ENCODE measurements at regions not wholly inside any gene's neighbourhood (a gene's known extent, or its start where the extent isn't known, plus 50 kb on each side); places are given as distances from the start of the nearest gene placed in this dataset.

GRCh38 chr3:34807611-34808010 lies 831.7 kb upstream of the ARPP21 start:
- DNase-seq (no peak), ATAC-seq (no peak)

GRCh38 chr3:34808287-34808686 lies 831.0 kb upstream of the ARPP21 start:
- DNase-seq (no peak), ATAC-seq (no peak)

GRCh38 chr3:34828847-34829246 lies 810.5 kb upstream of the ARPP21 start:
- DNase-seq = no peak
- no peak for ATAC-seq

GRCh38 chr3:34832865-34833508 lies 806.3 kb upstream of the ARPP21 start:
- ATAC-seq (no peak), DNase-seq (no peak)

- no peak for ATAC-seq
- DNase-seq = no peak
Observed at GRCh38 chr3:34837848-34838741, 801.2 kb upstream of the ARPP21 start.

- no peak for DNase-seq
- ATAC-seq = no peak
Observed at GRCh38 chr3:34842706-34843480, 796.4 kb upstream of the ARPP21 start.

GRCh38 chr3:34844323-34844620 lies 795.1 kb upstream of the ARPP21 start:
- ATAC-seq (no peak), DNase-seq (no peak)

GRCh38 chr3:34851137-34851536 lies 788.2 kb upstream of the ARPP21 start:
- ATAC-seq = no peak

GRCh38 chr3:34852844-34853439 lies 786.4 kb upstream of the ARPP21 start:
- ATAC-seq (no peak), DNase-seq (no peak)

More at GRCh38 chr3:34851137-34851536, 788.2 kb upstream of the ARPP21 start:
- DNase-seq = no peak

- DNase-seq (no peak), ATAC-seq (no peak)
Observed at GRCh38 chr3:34856081-34856947, 783.0 kb upstream of the ARPP21 start.

- ATAC-seq (no peak), DNase-seq (no peak)
Observed at GRCh38 chr3:34858067-34858660, 781.2 kb upstream of the ARPP21 start.

- ATAC-seq (no peak), DNase-seq (no peak)
Observed at GRCh38 chr3:34859746-34860145, 779.6 kb upstream of the ARPP21 start.

- DNase-seq (no peak), ATAC-seq (no peak)
Observed at GRCh38 chr3:34862456-34862855, 776.9 kb upstream of the ARPP21 start.

GRCh38 chr3:34863485-34863884 lies 775.8 kb upstream of the ARPP21 start:
- no peak for DNase-seq
- ATAC-seq = no peak

- no peak for DNase-seq
- no peak for ATAC-seq
Observed at GRCh38 chr3:34864011-34864410, 775.3 kb upstream of the ARPP21 start.

GRCh38 chr3:34865346-34865745 lies 774.0 kb upstream of the ARPP21 start:
- ATAC-seq = no peak
- DNase-seq = no peak

GRCh38 chr3:34868935-34869334 lies 770.4 kb upstream of the ARPP21 start:
- no peak for ATAC-seq

GRCh38 chr3:34869696-34870095 lies 769.6 kb upstream of the ARPP21 start:
- DNase-seq (no peak), ATAC-seq (no peak)

More at GRCh38 chr3:34868935-34869334, 770.4 kb upstream of the ARPP21 start:
- DNase-seq = no peak

- DNase-seq (no peak), ATAC-seq (no peak)
Observed at GRCh38 chr3:34872406-34872805, 766.9 kb upstream of the ARPP21 start.

GRCh38 chr3:34876997-34877396 lies 762.3 kb upstream of the ARPP21 start:
- DNase-seq = no peak
- ATAC-seq = no peak

- no peak for DNase-seq
- ATAC-seq = no peak
Observed at GRCh38 chr3:34878488-34878887, 760.8 kb upstream of the ARPP21 start.

All from stimulated activated naive CD8-positive, alpha-beta T cell treated with anti-CD3 and anti-CD28 coated beads, Interleukin-15, Interleukin-2, amounts not matched to agents 100 U/mL and 50 U/mL, for 24 hours (primary cell).